COLO668 (cell line): ENCODE measurements at regions not wholly inside any gene's neighbourhood (a gene's known extent, or its start where the extent isn't known, plus 50 kb on each side); places are given as distances from the start of the nearest gene placed in this dataset.

Source experiments
- DNase-seq: peaks from one replicate; lab custom pipeline; 2025; ENCODE audit not compliant: unreplicated experiment; lab: John Stamatoyannopoulos, UW

- DNase-seq = no peak
These were observed 404.7 kb downstream of the FBXO15 start for GRCh38 chr18:73742957-73743356.

- DNase-seq = no peak
These were observed 405.7 kb downstream of the FBXO15 start for GRCh38 chr18:73741946-73742345.

DNA sequence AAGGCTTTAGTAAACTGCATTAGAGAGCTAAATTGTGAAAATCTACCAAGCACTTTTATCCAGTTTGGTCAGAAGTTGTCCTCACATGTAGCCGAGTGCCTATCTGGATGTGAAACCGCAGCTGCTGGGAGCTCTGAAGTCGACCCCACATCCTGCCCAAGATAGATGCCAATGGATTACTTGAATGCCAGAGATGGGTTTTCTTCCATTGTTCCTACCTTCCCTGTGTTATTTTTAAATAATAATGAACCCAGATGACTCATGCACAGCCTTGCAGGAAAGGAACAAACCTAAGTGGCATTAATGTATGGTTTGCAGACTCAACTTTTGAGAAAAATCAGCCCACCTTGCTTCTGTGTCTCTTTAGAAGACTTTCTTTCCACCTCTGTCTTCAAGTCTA lies 408.5 kb downstream of the FBXO15 start:
- DNase-seq = no peak

DNA sequence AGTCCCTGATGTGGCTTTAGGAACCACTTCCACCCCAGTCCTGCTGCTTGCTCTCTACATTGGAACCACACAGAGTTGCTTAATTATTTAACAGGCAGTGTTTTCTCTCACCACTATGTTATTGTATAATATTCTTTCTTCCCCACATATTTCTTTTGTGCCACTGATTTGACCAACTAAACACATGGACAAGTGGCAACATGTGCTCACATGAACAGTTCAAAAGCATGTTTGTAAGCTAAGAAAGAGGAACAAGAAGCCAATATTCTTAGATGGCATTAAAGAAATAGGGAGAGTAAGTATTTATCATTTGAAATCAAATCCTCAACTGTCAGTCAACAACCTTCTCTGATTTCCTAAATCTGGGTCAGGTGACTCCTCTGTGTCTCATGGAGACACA lies 409.6 kb downstream of the FBXO15 start:
- DNase-seq = no peak

DNA sequence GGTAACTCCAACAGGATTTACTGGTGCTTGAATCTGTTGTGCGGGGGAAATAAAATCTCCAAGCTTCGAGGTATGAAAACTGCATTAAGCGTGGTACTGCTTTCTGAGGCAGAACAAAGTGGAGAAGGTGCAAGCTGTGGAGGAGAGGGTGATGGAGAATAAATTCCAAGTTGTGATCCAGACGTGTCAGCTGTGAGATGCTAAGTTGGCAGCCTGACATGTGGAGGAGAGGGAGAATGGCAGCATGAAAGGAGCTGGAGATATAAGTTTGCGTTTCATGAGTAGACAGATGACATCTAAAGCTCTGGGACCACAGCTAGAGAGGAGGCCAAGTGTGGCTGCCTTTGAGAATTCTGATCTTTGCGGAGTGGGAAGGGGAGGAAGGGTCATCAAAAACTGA lies 411.8 kb downstream of the FBXO15 start:
- no peak for DNase-seq

DNA sequence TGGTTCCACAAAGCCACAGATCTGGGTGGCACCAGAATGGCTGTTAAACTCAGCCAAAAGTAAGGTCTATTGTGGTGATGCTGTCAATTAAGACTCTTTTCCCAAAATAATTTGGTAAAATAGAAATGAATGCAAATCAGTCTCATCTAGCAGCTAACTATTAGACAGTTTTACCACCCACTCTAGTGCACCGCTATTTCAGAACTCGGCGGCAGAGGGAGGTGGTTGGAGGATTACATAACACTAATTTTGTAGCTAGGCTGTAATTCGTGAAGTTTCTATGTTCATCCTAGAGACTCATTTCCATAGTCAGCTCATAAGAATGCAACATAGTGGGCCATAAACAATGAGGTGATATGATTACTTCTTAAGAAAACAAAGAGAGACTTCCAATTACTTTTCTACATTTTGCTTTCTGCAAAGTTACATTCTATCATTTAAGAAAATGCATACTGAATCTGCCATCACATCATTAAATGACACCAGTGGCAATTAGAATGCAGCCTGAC lies 413.8 kb downstream of the FBXO15 start:
- no peak for DNase-seq

- DNase-seq = no peak
These were observed 414.3 kb downstream of the FBXO15 start for GRCh38 chr18:73733376-73733775.

- DNase-seq = no peak
These were observed 419.0 kb downstream of the FBXO15 start for GRCh38 chr18:73728657-73729056.

DNA sequence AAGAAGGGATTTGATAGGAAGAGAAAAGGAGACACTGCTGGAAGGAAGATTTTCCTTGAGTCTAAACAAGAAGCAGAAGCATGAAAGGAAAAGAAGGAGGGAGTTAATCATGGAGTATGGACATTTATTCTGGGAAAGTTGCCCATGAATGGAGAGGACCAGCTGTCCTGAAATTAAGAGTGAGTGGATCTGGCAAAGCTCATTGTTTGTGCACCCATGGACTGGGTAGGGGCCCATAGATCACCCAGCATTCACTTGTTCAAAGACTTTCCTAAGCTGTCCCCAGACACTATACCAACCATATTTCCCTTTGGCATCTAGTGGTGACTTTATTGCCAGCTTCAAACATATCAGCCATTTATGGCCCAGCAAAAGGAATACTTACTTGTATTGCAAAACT lies 422.7 kb downstream of the FBXO15 start:
- DNase-seq = no peak

- no peak for DNase-seq
These were observed 428.0 kb downstream of the FBXO15 start for GRCh38 chr18:73719611-73720010.

DNA sequence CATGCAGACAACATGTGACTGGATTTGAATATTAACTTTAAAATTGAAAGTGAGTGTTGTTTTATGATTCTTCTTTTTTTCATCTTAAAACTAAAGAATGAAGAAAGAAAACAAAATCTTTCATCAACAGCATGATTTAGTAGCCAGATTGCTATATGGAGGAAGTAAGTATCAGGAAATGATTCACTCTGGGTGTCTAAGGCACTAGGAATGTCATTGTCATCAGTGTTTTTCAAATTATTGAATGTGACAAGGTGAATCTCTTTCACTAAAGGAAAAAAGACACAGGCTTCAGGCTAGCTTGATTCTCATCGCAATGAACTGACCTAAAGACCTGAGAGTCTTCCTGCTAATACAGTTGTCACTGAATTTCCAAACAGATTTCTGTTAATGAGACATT lies 430.1 kb downstream of the FBXO15 start:
- DNase-seq = no peak

- no peak for DNase-seq
These were observed 432.4 kb downstream of the FBXO15 start for GRCh38 chr18:73715210-73715670.

GRCh38 chr18:73714466-73714865 lies 433.2 kb downstream of the FBXO15 start:
- DNase-seq = no peak

GRCh38 chr18:73711256-73711655 lies 436.4 kb downstream of the FBXO15 start:
- DNase-seq = no peak

DNA sequence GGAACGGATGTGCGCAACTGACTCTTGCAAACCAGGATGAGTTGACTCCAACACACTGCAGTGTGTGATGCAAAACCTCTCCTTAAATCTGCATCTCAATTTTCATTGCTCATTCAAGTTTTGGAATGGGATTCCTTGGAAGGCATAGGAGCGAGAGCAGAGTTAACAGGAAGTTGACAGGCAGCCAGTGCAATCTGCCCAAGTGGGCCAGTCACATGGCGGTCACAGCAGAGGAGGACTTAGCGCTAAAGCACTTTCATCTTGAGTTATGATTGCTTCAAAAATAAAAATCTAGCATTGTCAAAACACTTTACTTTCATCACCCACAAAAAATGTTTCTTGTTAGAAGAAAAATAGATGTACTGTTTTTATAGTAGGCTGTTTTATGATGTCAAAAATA lies 439.0 kb downstream of the FBXO15 start:
- no peak for DNase-seq

- DNase-seq = no peak
These were observed 440.6 kb downstream of the FBXO15 start for GRCh38 chr18:73707035-73707434.

GRCh38 chr18:73697353-73697752 lies 450.3 kb downstream of the FBXO15 start:
- DNase-seq = no peak

- DNase-seq = no peak
These were observed 450.9 kb downstream of the FBXO15 start for GRCh38 chr18:73696698-73697097.

DNA sequence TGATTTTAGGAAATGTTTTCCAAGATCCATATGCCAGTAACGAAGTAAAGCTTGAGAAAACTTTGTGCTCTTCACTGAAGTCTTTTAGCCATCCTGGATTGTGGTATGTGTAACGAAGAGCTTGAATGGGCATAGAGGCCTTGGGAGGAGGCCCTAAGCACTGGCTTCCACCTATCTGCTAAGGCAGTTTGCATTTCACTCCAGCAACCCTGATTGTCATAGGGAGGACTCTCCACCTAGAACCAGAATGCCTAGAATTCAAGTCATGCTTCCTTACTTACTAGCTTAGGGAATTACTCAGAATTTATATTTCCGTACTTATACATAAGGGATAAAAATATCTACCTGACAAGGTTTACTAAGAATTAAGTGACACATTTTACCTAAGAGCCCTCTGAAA lies 451.5 kb downstream of the FBXO15 start:
- DNase-seq = no peak

- DNase-seq = no peak
These were observed 454.5 kb downstream of the FBXO15 start for GRCh38 chr18:73693091-73693490.

- DNase-seq = no peak
These were observed 456.0 kb downstream of the FBXO15 start for GRCh38 chr18:73691624-73692023.

DNA sequence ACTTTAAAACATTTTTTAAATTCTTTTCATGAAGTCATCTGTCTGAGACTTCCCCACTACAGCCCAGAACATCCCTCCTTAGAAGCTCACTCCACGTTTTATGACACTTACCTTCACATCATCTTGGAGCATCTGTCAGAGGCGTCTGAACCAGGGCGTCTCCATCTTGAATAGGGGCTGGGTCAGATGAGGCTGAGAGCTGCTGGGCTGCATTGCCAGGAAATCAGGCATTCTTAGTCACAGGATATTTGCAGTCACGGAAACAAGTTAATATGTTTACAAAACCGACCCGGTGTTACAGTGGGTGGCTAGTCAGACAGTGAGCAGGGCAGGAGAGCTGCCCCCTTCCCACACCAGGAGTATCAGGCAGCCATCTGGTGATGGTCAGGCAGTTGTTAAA lies 456.5 kb downstream of the FBXO15 start:
- no peak for DNase-seq

- DNase-seq = no peak
These were observed 457.4 kb downstream of the FBXO15 start for GRCh38 chr18:73690222-73690621.
